ENCODE measurements at regions not wholly inside any gene's neighbourhood (a gene's known extent, or its start where the extent isn't known, plus 50 kb on each side); places are given as distances from the start of the nearest gene placed in this dataset.

DNA sequence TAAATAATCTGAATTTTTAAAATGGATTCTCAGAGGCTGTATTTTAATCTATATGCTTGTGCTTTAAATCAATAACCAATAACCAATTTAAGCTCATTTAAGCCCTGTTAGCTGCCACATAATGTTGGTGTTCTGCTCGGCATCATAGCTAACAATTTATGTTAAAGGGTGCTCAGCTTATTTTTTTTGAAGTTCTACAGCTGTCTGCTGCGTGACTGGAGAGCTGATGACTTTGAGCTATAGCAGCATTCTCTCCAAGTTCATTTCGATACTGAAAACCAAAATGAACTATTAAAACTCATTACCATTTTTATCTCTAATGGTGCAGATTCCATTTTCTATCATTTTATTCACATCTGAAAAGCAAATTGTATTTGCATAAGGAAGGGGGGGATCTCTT is 357.8 kb downstream of the AJAP1 start:
- no peak overlapping the region for H3K4me2 ChIP-seq (ENCODE audit: insufficient read depth, low read length)
- ATAC-seq (ENCODE audit: insufficient read depth, low read depth), result no peak
- no peak for DNase-seq
- H3K27ac ChIP-seq (ENCODE audit: low read length), result no peak overlapping the region
- H3K4me3 ChIP-seq (ENCODE audit: low read depth in 1 of 2, low read length in 2 of 2), result no peak overlapping the region
- H4K20me1 ChIP-seq (ENCODE audit: insufficient read depth, low read length), result no peaks in the 10 kb centered on the region; the same call in 1 of the 2 replicates
- H3K9me3 ChIP-seq (ENCODE audit: insufficient read depth, low read length, severe bottlenecking), result no peaks in the 10 kb centered on the region
- H2AFZ ChIP-seq (ENCODE audit: low read depth, low read length), result no peak overlapping the region
- H3K79me2 ChIP-seq (ENCODE audit: insufficient read depth, low read length), result no peaks in the 10 kb centered on the region
- H3K36me3 ChIP-seq (ENCODE audit: insufficient read depth, low read length), result no peaks in the 10 kb centered on the region
- no peaks in the 10 kb centered on the region for H3K4me1 ChIP-seq (ENCODE audit: insufficient read depth, low read length)
- peaks cover 3% of the 10 kb centered on the region for H3K27me3 ChIP-seq (ENCODE audit: insufficient read depth, low read length, poor library complexity)
- no peak overlapping the region for H3K9ac ChIP-seq (ENCODE audit: low read depth, low read length)
- TF ChIP-seq, protein P1, sequence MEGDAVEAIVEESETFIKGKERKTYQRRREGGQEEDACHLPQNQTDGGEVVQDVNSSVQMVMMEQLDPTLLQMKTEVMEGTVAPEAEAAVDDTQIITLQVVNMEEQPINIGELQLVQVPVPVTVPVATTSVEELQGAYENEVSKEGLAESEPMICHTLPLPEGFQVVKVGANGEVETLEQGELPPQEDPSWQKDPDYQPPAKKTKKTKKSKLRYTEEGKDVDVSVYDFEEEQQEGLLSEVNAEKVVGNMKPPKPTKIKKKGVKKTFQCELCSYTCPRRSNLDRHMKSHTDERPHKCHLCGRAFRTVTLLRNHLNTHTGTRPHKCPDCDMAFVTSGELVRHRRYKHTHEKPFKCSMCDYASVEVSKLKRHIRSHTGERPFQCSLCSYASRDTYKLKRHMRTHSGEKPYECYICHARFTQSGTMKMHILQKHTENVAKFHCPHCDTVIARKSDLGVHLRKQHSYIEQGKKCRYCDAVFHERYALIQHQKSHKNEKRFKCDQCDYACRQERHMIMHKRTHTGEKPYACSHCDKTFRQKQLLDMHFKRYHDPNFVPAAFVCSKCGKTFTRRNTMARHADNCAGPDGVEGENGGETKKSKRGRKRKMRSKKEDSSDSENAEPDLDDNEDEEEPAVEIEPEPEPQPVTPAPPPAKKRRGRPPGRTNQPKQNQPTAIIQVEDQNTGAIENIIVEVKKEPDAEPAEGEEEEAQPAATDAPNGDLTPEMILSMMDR (IDR thresholded peaks at IDR 0.05; ENCODE audit: borderline replicate concordance, extremely low read depth, low read length, poor library complexity, severe bottlenecking), result no peak
- no peak for TF ChIP-seq EZH2 (IDR thresholded peaks at IDR 0.05; ENCODE audit: borderline replicate concordance, low read depth, low read length, severe bottlenecking)

DNA sequence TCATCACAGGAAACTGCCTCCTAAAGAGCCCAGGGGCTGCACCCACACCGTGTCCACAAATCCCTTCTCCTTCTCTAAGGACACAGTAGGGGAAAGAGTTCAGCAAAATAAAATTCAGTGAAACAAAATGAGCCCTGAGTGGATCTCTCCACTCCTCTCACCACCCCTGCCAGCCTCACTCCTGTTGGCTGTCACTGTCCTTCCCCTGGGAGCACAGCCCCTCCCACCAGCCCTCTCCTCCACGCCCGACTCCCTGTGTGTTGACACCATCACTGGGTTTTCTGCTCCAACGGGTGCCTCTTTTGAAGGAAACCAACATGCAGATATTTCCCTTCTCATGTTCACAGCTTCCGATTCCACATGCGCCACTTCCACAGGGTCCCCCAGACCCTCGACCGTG is 356.2 kb downstream of the AJAP1 start:
- ATAC-seq (ENCODE audit: insufficient read depth, low read depth), result no peak
- H3K36me3 ChIP-seq (ENCODE audit: insufficient read depth, low read length), result no peaks in the 10 kb centered on the region

DNA sequence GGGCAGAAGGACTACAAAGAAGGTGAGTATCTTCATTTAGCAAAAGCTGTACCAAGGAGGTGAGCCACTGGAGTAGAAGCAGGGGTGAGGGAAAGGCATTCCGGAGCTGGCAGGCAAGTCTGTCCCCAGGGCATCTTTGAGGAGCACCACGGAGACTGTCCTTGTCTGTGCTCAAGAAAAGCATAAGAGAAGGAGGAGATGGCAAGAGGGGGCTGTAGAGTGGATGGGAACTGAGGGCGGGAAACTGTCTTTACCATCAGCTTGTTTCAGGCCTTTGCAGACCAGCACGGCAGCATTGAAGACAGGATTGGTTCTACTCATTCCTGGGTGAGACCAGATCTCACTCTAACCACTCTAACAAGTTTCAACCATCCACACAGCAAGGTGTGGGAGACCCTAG is 355.8 kb downstream of the AJAP1 start:
- Histone ChIP-seq H3K79me2 (ENCODE audit: insufficient read depth, low read length) (no peaks in the 10 kb centered on the region), H3K4me3 (ENCODE audit: low read depth in 1 of 2, low read length in 2 of 2) (no peak overlapping the region), H3K27me3 (ENCODE audit: insufficient read depth, low read length, poor library complexity) (peaks cover 3% of the 10 kb centered on the region), H2AFZ (ENCODE audit: low read depth, low read length) (no peak overlapping the region), H4K20me1 (ENCODE audit: insufficient read depth, low read length) (no peaks in the 10 kb centered on the region; the same call in 1 of the 2 replicates), H3K4me1 (ENCODE audit: insufficient read depth, low read length) (no peaks in the 10 kb centered on the region), H3K27ac (ENCODE audit: low read length) (no peak overlapping the region), H3K36me3 (ENCODE audit: insufficient read depth, low read length) (no peaks in the 10 kb centered on the region), H3K9ac (ENCODE audit: low read depth, low read length) (no peak overlapping the region), H3K9me3 (ENCODE audit: insufficient read depth, low read length, severe bottlenecking) (no peaks in the 10 kb centered on the region), H3K4me2 (ENCODE audit: insufficient read depth, low read length) (no peak overlapping the region)
- ATAC-seq (ENCODE audit: insufficient read depth, low read depth) (no peak), DNase-seq (no peak)
- TF ChIP-seq EZH2 (IDR thresholded peaks at IDR 0.05; ENCODE audit: borderline replicate concordance, low read depth, low read length, severe bottlenecking), result no peak
- TF ChIP-seq, protein P1 (IDR thresholded peaks at IDR 0.05; ENCODE audit: borderline replicate concordance, extremely low read depth, low read length, poor library complexity, severe bottlenecking), result no peak

More for the DNA sequence above, 356.2 kb downstream of the AJAP1 start:
- Histone ChIP-seq H3K4me2 (ENCODE audit: insufficient read depth, low read length) (no peak overlapping the region), H3K27ac (ENCODE audit: low read length) (no peak overlapping the region), H4K20me1 (ENCODE audit: insufficient read depth, low read length) (no peaks in the 10 kb centered on the region; the same call in 1 of the 2 replicates), H3K79me2 (ENCODE audit: insufficient read depth, low read length) (no peaks in the 10 kb centered on the region), H3K4me3 (ENCODE audit: low read depth in 1 of 2, low read length in 2 of 2) (no peak overlapping the region), H3K27me3 (ENCODE audit: insufficient read depth, low read length, poor library complexity) (peaks cover 3% of the 10 kb centered on the region), H3K4me1 (ENCODE audit: insufficient read depth, low read length) (no peaks in the 10 kb centered on the region), H3K9me3 (ENCODE audit: insufficient read depth, low read length, severe bottlenecking) (no peaks in the 10 kb centered on the region), H3K9ac (ENCODE audit: low read depth, low read length) (no peak overlapping the region), H2AFZ (ENCODE audit: low read depth, low read length) (no peak overlapping the region)
- TF ChIP-seq, protein P1 (IDR thresholded peaks at IDR 0.05; ENCODE audit: borderline replicate concordance, extremely low read depth, low read length, poor library complexity, severe bottlenecking), result no peak
- no peak for TF ChIP-seq EZH2 (IDR thresholded peaks at IDR 0.05; ENCODE audit: borderline replicate concordance, low read depth, low read length, severe bottlenecking)
- no peak for DNase-seq
